ENCODE measurements at regions not wholly inside any gene's neighbourhood (a gene's known extent, or its start where the extent isn't known, plus 50 kb on each side); places are given as distances from the start of the nearest gene placed in this dataset.

- intact Hi-C loops (cut with DNase I) = no loop called here
- Histone ChIP-seq H3K36me3 (no peaks in the 10 kb centered on the region), H3K4me3 (no peak overlapping the region), H3K4me1 (ENCODE audit: insufficient read depth) (no peaks in the 10 kb centered on the region), H3K9me3 (no peaks in the 10 kb centered on the region), H3K27me3 (no peaks in the 10 kb centered on the region), H3K27ac (no peak overlapping the region)
- TF ChIP-seq POLR2A (IDR thresholded peaks at IDR 0.05) = no peak
- DNase-seq = no peak
- WGBS, 3 donors = 80 to 90% (median 82%) methylated on average over 7 of the region's 7 CpGs
These were observed 244.3 kb upstream of the COPS8 start for GRCh38 chr2:236841389-236841788.

GRCh38 chr2:236843161-236843968, 242.3 kb upstream of the COPS8 start:
- H3K27me3 ChIP-seq = no peaks in the 10 kb centered on the region
- 70 to 84% (median 82%) methylated on average over 11 of the region's 11 CpGs for WGBS, 3 donors
- TF ChIP-seq EP300 (IDR thresholded peaks at IDR 0.05) (no peak), CTCF (IDR thresholded peaks at IDR 0.05) (no peak), POLR2A (IDR thresholded peaks at IDR 0.05) (no peak)
- DNase-seq = no peak
- H3K27ac ChIP-seq = no peak overlapping the region
- H3K4me3 ChIP-seq = no peak overlapping the region
- no peaks in the 10 kb centered on the region for H3K4me1 ChIP-seq (ENCODE audit: insufficient read depth)
- no peaks in the 10 kb centered on the region for H3K36me3 ChIP-seq
- H3K9me3 ChIP-seq = no peaks in the 10 kb centered on the region
- intact Hi-C loops (cut with DNase I) = no loop called here

GRCh38 chr2:236844711-236845110, 241.0 kb upstream of the COPS8 start:
- Histone ChIP-seq H3K9me3 (no peaks in the 10 kb centered on the region), H3K27ac (no peak overlapping the region), H3K4me3 (no peak overlapping the region), H3K4me1 (ENCODE audit: insufficient read depth) (no peaks in the 10 kb centered on the region), H3K27me3 (no peaks in the 10 kb centered on the region), H3K36me3 (no peaks in the 10 kb centered on the region)
- intact Hi-C loops (cut with DNase I) = no loop called here
- TF ChIP-seq EP300 (IDR thresholded peaks at IDR 0.05) (no peak), POLR2A (IDR thresholded peaks at IDR 0.05) (no peak), CTCF (IDR thresholded peaks at IDR 0.05) (no peak)
- 85 to 89% (median 87%) methylated on average over 3 of the region's 3 CpGs for WGBS, 3 donors
- no peak for DNase-seq

- Histone ChIP-seq H3K27me3 (no peaks in the 10 kb centered on the region), H3K4me3 (no peak overlapping the region), H3K36me3 (no peaks in the 10 kb centered on the region), H3K9me3 (no peaks in the 10 kb centered on the region), H3K4me1 (ENCODE audit: insufficient read depth) (no peaks in the 10 kb centered on the region), H3K27ac (no peak overlapping the region)
- intact Hi-C loops (cut with DNase I) = no loop called here
- TF ChIP-seq EP300 (IDR thresholded peaks at IDR 0.05) = no peak
- TF ChIP-seq POLR2A (IDR thresholded peaks at IDR 0.05) = no peak
- TF ChIP-seq CTCF (IDR thresholded peaks at IDR 0.05) = no peak
- no peak for DNase-seq
- 88 to 93% (median 91%) methylated on average over 6 of the region's 6 CpGs for WGBS, 3 donors
These were observed 238.7 kb upstream of the COPS8 start for GRCh38 chr2:236847023-236847422.

GRCh38 chr2:236847538-236848263, 238.0 kb upstream of the COPS8 start:
- no peak for TF ChIP-seq POLR2A (IDR thresholded peaks at IDR 0.05)
- TF ChIP-seq EP300 (IDR thresholded peaks at IDR 0.05) = no peak
- no peak for TF ChIP-seq CTCF (IDR thresholded peaks at IDR 0.05)
- DNase-seq = no peak
- Histone ChIP-seq H3K27ac (no peak overlapping the region), H3K27me3 (no peaks in the 10 kb centered on the region), H3K4me1 (ENCODE audit: insufficient read depth) (no peaks in the 10 kb centered on the region), H3K9me3 (no peaks in the 10 kb centered on the region), H3K36me3 (no peaks in the 10 kb centered on the region), H3K4me3 (no peak overlapping the region)
- 59 to 67% (median 61%) methylated on average over 3 of the region's 3 CpGs for WGBS, 3 donors
- intact Hi-C loops (cut with DNase I) = no loop called here

All from ovary (tissue), 7 donors.